CD4-positive, alpha-beta T cell treated with Interleukin-6 for 4 hours (primary cell): ENCODE measurements at regions not wholly inside any gene's neighbourhood (a gene's known extent, or its start where the extent isn't known, plus 50 kb on each side); places are given as distances from the start of the nearest gene placed in this dataset.

ENCODE experiments used
- DNase-seq: peaks from one replicate; pipeline ENCODE4 v3.0.0-alpha.2; 2020; ENCODE audit warnings: mixed read lengths

DNA sequence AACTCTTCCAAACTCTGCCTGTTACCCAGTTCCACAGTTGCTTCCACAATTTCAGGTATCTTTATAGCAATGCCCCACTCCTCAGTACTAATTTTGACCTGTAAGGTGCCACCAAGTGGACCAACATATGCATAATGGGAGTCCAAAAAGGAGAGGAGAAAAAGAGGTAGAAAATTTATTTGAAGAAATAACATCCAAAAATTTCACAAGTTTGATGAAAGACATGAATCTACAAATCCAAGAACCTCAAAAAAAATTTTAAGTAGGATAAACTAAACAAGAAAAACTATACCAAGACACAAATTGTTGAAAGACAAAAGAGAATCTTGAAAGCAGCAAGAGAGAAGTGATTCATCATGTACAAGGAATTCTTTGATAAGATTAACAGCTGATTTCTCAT is 79.8 kb downstream of the BARX1 start:
- no peak for DNase-seq

DNA sequence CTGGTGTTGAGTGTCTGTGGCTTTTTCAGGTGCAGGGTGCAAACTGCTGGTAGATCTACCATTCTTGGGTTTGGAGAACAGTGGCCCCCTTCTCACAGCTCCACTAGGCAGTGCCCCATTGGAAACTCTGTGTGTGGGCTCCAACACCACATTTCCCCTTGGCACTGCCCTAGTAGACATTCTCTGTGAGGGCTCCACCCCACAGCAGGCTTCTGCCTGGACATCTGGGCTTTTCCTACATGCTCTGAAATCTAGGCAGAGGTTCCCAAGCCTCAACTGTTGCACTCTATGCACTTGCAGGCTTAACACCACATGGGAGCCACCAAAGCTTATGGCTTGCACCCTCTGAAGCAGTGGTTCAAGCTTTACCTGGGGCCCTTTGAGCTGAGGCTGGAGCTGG is 80.9 kb downstream of the BARX1 start:
- DNase-seq = no peak

DNA sequence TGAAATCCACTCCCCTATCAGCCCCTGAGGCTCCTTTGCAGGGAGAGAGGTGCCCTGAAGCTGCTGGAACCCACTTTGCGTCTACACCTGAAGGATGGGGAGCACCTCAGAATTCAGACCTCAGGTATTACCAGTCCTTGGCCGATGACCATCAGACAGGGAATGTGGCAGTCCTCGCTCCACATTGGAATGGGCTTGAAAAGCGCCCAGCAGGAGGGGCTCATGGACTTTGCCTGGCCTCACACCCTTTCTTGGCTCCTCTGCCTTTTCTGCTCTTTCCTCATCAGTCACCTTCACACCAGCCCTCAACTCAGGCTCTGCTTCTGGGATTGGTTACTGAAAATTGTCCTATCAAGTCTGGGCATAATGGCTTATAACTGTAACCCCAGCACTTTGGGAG is 83.9 kb downstream of the BARX1 start:
- DNase-seq = no peak

DNA sequence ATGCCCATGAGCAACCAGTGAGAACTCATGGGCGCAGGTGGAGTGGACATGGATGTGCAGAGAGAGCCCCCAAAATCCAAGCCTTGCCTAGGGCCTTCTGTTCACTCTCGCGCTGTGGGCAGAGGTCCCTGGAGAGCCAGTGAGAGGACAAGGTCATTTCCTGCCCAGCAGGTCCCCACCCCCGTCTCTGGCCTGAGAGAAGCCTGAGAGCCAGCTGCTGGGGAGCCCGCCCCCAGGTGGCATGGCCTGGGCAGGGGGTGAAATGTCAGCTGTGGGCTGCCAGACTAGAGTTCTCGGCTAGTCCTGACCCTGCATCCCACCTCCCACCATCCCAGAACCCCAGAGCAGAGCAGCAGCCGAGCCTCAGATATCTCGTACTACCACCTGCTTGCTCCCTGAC is 85.3 kb downstream of the BARX1 start:
- DNase-seq = no peak

DNA sequence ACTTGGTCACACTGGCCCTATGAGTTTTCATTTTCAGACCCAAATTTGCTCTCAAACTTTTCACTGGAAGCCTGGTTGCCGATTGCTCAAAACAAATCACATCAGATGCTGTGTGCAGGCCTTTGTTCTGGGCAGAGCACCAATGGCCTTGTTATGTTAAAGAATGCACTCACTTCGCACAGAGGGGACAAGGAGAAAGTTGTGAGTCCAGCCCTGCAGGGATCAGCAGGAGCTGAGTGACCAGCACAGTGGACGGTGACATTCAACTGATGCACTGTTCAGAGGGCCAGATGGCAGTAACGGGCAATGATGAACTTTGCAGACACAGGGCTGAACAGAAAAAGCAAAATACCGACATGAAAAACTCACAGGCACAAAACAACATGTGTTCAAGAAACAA is 86.1 kb downstream of the BARX1 start:
- no peak for DNase-seq

DNA sequence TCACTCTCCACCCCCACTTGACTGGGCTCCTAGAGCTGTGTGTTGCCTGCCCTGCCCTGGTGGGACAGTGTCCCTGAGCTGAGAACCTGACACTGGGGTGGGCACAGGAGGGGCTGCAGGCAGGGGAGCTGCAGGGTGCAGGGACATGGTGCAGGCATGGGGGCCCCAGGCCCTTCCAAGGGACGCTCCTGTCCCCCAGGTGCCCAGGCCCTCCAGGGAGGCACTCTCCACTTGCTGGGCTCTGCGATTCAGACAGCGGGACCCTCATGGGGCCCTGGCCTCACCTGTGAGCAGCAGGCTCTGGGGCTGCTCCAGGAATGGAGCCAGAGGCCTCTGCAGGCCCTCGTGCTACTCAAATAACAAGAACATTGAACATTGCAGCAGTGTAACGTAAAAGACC is 89.4 kb downstream of the BARX1 start:
- no peak for DNase-seq

DNA sequence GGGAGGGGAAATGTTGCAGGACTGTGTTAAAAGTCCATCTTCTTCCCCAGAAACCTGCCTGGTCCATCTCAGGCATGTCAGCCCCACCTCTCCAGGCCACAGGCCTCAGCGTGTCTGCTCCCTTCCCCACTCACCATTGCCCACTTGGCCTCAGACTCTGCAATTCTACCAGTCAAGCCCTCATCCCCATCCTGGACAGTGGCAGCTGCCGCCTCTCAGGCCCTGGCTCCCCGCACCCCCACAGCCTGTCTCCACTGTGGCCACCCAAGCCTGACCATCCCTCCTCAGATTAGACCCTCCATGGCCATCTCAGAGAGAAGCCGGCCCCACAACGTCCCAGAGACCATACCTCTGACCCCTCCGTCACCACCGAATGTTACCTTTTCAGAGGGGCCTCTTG is 89.9 kb downstream of the BARX1 start:
- no peak for DNase-seq

DNA sequence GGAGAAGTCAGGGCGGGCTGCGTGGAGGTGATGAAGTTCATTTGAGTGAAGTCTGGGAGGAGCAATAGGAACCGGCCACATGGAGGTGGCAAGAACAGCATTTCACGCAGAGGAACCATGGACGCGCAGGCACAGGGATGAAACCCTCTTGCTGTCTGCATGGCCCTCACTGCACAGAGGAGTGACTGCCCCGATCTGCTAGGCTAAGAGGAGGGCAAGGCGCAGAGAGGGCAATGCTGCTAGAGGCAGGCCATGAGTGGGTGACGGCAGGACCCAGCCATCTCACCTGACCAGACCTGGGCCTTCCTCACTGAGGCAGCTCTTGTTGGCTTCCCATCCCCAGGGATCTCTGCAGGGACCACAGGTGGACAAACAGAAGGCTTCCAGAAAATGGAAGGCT is 90.3 kb downstream of the BARX1 start:
- no peak for DNase-seq

DNA sequence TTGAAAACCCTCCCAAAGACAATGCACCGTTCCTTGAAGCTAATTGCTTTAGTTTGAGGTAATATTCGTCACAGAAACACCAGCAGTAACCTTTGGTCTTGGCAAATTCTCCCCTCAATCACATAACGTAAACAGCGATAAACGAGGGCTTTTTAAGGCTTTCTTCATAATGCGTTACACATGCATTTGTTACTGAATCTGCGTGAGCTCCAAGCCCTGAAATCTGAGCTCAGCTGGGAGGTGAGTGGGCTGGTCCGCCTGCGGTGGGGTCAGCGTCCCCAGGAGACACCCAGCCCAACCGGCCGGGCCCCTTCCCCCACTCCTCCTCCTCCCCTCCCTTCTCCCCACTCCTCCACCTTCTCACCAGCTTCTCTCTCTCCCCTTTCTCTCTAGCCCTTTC is 91.1 kb downstream of the BARX1 start:
- DNase-seq = no peak

DNA sequence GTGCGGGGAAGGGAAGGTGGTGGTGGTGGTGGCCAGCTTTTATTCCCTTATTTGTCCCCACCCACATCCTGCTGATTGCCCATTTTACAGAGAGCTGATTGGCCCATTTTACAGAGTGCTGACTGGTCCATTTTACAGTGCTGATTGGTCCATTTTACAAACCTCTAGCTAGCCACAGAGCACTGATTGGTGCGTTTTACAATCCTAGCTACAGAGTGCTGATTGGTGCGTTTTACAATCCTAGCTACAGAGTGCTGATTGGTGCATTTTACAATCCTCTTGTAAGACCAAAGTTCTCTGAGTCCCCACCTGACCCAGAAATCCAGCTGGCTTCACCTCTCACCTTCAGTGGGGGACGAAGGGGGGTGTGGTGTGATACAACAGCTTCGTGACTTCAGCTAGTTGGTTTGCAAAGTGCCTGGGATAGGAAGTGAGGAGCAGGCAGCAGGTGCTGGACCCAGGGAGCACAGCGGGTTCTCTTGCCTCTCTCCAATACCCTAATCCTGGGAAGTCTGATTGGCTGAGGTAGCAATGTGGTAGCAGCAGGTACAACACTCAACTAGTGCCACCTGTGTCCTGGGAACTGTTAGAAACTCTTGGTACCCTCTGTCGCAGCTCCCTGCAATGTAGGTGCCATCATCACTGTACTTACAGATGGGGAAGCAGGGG is 92.1 kb downstream of the BARX1 start:
- DNase-seq = no peak

DNA sequence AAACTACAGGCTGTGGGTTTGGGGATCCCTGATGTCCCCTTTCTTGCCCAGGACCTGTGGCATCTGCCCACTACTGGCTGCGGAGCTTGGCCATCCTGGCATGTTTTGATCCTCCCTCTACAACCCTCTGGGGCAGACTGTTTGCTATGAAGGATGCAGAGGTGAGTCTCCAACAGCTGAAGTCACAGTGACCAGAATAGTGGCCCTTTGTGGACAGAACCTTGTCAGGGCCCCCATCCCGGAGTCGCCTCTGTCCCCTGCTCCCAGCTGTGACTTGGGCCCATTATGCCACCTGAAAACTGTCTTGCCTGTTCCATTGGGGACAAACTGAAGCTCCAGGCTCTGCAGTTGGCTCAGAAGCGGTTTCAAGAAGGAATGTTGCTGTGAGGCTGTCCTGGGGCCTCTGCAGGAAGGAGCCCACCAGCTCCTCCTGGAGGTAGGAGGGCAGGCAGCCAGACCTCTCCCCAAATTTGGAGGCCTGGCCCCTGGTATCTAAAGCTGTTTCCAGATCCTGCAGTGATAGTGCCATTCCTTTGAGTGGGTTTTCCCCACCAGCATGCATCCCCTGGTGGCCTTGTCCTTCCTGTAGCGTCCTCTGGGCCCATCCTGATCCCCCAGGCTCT is 93.3 kb downstream of the BARX1 start:
- DNase-seq = no peak

DNA sequence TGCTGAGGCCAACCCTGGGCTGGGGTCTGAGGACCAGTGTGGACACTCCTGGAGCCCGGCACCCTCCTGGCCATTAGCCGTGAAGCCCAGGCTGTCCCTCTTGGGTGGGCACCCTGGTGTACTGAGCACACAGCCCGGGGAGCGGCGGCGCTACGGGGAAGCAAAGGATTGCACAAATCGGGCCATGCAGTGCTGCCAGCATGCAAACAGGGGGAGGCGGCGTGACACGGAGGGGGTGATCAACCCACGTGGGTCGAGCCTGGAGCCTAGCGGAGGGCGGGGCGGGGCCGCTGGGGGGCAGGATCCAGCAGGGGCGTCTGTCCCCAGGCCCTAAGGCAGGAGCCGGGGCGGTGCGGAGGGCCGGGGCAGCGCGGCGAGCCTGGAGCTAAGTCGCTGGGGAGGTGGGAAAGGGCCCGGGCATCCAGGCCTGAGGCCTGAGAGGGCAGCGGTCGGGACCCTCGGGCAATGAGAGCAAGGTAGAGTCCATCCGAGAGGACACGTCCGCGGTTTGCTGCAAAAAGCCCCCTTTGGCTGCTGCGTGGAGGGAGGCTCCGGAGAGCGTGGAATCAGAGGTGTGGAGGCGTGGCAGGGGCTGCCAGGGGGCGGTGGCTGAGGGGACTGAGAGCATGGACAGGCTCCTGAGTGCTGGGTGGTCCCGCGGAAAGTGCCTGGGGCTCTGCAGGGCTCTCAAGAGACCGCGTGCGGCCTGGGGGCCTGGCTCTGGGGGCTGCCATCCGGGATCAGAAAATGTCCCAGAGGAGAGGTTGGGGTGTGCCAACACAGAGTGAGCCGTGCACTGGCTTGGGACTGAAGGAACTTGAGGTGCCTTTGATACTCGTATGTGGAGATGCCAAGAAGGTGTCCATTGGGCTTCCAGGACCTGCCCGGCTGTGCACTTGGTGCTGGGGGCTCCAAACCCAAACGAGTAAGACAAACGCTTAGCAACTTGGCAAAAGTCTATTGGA is 94.2 kb downstream of the BARX1 start:
- DNase-seq = no peak

DNA sequence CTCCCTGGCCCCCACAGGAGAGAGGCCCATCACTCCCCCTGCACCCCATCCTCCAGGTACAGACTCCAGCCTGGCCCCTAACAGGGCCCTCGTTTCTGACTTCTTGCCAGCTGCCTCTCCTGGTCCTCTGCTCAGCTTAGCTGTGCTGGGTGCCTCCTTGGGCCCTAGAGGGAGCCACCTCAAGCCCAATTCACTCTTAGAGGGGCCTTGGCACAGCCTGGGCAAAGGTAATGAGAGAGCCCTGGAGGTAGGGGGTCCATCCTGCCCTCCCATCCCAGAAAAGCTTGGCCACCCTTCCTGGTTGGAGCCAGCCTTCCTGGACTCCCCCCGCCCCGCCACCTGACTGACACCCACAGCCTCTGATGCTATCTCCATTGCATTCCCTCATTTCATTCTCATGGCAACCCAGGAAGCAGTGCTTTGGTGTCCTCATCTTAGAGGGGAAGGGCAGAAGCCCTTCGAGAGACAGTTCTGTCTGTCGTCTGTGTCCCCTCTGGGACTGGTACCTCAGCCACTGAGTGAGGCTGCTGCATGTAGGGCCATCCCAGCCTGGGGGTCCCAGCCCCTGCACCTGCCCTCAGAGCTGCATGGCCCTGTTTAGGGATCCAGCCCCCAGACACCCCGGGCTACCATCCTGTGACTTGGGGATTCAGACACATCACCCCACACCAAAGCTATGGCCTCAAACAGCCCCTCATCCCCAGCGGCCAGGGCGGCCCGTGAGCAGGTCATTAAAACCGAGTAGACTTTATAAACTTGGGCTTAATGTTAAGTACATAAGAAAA is 95.5 kb downstream of the BARX1 start:
- no peak for DNase-seq

DNA sequence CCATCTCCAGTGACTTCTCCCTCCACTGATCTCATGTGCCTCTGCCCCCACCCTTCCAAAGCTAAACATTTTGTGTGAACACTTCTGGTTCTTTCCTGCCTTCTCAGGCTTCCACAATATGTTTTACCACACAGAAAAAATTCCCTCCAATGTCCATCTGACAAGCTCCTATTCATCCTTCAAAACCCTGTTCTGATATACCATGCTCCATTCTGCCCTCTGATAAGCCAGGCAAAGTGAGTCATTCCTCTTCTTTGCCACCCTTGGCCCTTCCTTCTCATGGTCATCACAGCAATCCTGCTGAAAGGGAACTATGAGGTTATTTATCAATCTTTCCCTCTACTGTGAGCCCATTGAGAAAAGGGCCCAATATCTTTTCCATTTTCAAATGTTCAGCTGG is 97.6 kb downstream of the BARX1 start:
- no peak for DNase-seq

DNA sequence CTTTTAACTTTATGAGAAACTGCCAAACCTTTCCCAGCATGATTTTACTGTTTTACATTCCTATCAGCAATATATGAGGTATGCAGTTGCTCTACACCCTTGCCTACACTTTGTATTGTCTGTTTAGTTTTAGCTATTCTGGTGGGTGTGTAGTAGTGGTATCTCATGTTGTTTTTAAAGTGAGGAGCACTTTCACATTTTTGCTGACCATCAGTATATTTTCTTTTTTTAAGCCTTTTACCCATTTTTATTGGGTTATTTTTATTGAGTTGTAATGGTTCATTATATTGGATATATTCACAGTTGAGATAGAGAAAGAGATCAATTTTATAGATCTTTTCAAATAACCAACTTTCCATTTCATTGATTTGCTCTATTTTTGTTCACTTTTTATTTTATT is 102.4 kb downstream of the BARX1 start:
- no peak for DNase-seq

DNA sequence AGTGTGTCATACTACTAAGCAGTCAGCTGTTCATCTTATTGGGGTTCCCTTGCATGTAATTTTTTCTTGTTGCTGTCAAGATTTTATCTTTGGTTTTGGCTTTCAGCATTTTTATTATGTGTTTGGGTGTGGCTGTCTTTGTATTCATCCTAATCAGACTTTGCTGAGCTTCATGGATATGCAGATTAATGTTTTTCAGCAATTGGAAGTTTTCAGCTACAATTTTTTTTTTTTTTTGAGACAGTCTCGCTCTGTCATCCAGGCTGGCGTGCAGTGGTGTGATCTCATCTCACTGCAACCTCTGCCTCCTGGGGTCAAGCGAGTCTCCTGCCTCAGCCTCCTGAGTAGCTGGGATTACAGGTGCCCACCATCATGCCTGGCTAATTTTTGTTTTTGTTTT is 108.8 kb downstream of the BARX1 start:
- DNase-seq = no peak

DNA sequence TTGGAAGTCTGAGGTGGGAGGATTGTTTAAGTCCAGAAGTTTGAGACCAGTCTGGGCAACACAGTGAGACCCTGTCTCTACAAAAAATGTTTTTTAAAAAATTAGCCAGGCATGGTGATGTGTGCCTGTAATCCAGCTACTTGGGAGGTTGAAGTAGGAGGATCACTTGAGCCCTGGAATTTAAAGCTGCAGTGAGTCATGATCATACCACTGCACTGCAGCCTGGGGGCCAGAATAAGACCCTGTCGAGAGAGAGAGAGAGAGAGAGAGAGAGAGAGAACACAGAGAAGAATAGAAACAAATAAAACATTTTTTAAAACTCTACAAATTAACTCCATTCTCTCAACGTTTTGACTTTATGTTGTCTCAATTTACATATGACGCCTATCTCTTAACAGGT is 111.8 kb downstream of the BARX1 start:
- DNase-seq = no peak

DNA sequence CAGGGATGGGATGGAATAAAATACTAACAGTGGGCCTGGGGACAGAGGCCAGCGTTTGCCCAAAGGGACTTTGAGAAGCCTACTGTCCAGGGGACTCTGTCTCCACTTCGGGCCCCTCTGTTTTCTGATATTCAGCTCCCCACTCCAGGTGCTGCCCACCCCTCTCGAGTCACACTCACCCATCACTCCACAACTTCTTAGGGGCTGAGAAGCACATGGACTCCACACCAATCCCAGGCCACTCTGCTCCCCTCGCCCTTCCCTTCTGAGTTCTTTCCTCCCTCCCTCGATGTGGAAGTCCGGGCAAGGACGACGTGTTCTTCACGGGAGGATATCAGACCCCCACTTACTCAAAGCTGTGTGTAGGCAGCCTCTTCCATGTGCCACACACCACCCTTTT is 124.5 kb downstream of the BARX1 start:
- DNase-seq = no peak

DNA sequence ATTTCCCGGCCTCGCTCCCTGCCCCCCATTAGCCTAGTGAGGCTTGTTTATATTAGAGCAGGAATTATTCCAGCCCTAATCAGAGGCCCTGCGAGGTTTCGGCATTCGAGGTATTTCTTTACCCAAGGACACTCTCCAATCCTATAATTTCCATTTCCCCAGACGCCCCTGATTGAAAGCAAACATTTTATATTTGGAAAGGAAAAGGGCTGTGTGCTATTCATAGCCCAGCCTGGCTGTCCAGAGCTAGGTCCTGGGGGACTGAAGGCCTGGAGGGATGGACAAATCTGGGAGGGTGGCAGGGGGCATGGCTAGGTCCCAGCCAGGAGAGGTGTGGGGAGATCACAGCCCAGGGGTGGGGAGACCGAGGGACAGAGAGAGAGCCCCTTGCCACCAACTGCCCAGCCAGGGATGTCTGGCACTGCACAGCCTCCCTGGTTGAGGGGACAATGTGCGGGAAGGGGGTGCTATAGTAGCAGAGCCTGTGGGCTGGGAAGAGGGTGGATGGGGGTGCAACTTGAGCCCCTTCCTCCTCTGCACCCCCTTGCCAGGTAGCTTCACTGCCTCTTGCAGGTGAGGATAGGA is 125.1 kb downstream of the BARX1 start:
- DNase-seq = no peak

DNA sequence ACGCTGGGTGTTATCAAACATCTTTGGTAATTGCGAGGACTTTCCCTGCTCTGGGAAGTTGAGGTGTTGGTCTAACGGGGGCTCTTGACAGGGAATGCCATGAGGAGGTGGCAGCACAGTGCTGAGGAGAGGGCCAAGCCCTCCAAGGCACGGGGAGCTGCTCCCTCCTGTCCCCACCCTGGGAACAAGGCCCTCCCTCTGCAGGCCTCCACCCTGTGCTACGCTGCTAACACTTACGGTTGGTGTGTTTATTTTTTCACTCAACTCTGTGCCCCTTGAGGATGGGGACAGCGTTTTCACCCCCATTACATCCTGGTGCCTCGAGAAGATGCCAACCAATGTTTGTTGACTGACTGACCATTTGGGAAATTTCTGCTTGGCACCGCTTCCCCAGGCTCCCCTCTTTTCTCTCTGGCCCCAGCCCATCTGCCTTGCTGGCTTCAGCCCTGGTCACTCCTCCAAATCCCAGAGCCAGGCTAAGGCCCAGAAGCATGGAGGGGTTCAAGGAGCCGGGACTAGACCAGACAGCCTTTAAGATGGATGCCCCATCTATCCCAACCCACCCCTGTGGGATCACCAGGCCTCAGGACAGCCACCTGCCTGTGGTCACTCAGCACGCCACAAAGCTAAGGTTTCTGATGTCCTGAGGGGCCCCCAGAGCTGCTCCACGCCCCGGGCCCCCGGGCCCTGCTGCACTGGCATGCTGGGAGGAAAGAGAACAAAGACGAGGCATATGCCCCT is 125.7 kb downstream of the BARX1 start:
- no peak for DNase-seq

DNA sequence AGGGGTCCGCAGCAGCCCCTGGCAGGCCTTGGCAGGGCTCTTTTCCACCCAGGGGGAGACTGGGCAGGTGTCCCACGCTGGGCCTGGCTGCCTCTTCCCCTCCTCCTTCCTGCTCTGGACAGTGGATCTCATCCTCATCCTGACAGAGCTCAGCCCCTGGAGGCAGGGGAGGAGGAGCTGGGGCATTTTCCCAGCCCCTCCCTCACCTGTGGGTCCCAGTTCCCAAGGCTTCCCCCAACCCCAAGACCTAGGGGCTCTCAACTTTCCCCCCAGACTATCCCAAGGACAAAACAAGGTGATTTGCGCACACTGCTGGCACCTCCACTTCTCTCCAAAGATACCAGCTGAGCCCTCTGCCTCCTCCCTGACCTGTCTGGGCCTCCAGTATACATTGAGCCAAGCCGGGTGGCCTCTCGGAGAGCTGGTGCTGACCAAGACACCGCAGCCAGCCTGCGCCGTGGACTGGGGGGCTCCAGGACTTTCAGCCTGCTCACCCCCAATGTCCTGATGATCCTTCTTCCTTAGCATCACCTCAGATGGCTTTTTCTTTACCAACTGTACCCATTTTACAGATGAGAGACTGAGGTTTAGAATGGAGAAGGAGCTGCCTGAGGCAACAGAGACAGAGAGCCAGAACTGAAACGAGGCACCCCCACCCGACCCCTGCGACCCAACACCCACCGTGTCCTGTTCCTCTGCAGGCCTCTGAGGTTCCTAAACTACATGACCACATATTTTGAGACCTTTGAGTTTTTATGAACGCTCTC is 126.6 kb downstream of the BARX1 start:
- DNase-seq = no peak
